ENCODE measurements at regions not wholly inside any gene's neighbourhood (a gene's known extent, or its start where the extent isn't known, plus 50 kb on each side); places are given as distances from the start of the nearest gene placed in this dataset.

GRCh38 chr13:76009267-76009890 is 373.2 kb downstream of the LMO7 start:
- no peak overlapping the region for H3K4me3 Mint-ChIP-seq
- H3K4me1 Mint-ChIP-seq, result no peaks in the 10 kb centered on the region
- no peaks in the 10 kb centered on the region for H3K27me3 Mint-ChIP-seq
- ATAC-seq (replicated peaks; ENCODE audit: extremely low read depth, poor library complexity, severe bottlenecking), result no peak
- H3K27ac Mint-ChIP-seq (ENCODE audit: low read depth), result no peak overlapping the region
- no peak for DNase-seq (ENCODE audit: low spot score in 2 of 2)
- no peaks in the 10 kb centered on the region for H3K9me3 Mint-ChIP-seq
- H3K36me3 Mint-ChIP-seq (ENCODE audit: insufficient read depth), result no peaks in the 10 kb centered on the region

GRCh38 chr13:76004416-76004815 is 368.3 kb downstream of the LMO7 start:
- no peaks in the 10 kb centered on the region for H3K9me3 Mint-ChIP-seq
- H3K4me1 Mint-ChIP-seq, result no peaks in the 10 kb centered on the region
- H3K27ac Mint-ChIP-seq (ENCODE audit: low read depth), result no peak overlapping the region
- ATAC-seq (replicated peaks; ENCODE audit: extremely low read depth, poor library complexity, severe bottlenecking), result no peak
- DNase-seq (ENCODE audit: low spot score in 2 of 2), result no peak
- H3K4me3 Mint-ChIP-seq, result no peak overlapping the region
- H3K27me3 Mint-ChIP-seq, result no peaks in the 10 kb centered on the region
- H3K36me3 Mint-ChIP-seq (ENCODE audit: insufficient read depth), result no peaks in the 10 kb centered on the region

GRCh38 chr13:76000131-76000530 is 364.0 kb downstream of the LMO7 start:
- H3K36me3 Mint-ChIP-seq (ENCODE audit: insufficient read depth), result no peaks in the 10 kb centered on the region
- no peak overlapping the region for H3K27ac Mint-ChIP-seq (ENCODE audit: low read depth)
- ATAC-seq (replicated peaks; ENCODE audit: extremely low read depth, poor library complexity, severe bottlenecking) (no peak), DNase-seq (ENCODE audit: low spot score in 2 of 2) (no peak)
- H3K4me3 Mint-ChIP-seq, result no peak overlapping the region
- H3K9me3 Mint-ChIP-seq, result no peaks in the 10 kb centered on the region
- H3K4me1 Mint-ChIP-seq, result no peaks in the 10 kb centered on the region
- H3K27me3 Mint-ChIP-seq, result peaks cover 9% of the 10 kb centered on the region

- no peak for ATAC-seq (replicated peaks; ENCODE audit: extremely low read depth, poor library complexity, severe bottlenecking)
- Mint-ChIP-seq H3K4me1 (no peaks in the 10 kb centered on the region), H3K27ac (ENCODE audit: low read depth) (no peak overlapping the region)
Measured at GRCh38 chr13:75996582-75996981, 360.5 kb downstream of the LMO7 start.

GRCh38 chr13:75995966-75996365 is 359.8 kb downstream of the LMO7 start:
- no peak overlapping the region for H3K4me3 Mint-ChIP-seq
- H3K27me3 Mint-ChIP-seq, result peaks cover 9% of the 10 kb centered on the region
- no peaks in the 10 kb centered on the region for H3K4me1 Mint-ChIP-seq
- ATAC-seq (replicated peaks; ENCODE audit: extremely low read depth, poor library complexity, severe bottlenecking) (no peak), DNase-seq (ENCODE audit: low spot score in 2 of 2) (no peak)
- no peaks in the 10 kb centered on the region for H3K36me3 Mint-ChIP-seq (ENCODE audit: insufficient read depth)
- no peaks in the 10 kb centered on the region for H3K9me3 Mint-ChIP-seq
- no peak overlapping the region for H3K27ac Mint-ChIP-seq (ENCODE audit: low read depth)

More at GRCh38 chr13:75996582-75996981, 360.5 kb downstream of the LMO7 start:
- no peak for DNase-seq (ENCODE audit: low spot score in 2 of 2)
- H3K4me3 Mint-ChIP-seq, result no peak overlapping the region
- H3K36me3 Mint-ChIP-seq (ENCODE audit: insufficient read depth), result no peaks in the 10 kb centered on the region
- peaks cover 9% of the 10 kb centered on the region for H3K27me3 Mint-ChIP-seq
- no peaks in the 10 kb centered on the region for H3K9me3 Mint-ChIP-seq

- H3K27ac Mint-ChIP-seq (ENCODE audit: low read depth), result no peak overlapping the region
- no peak for ATAC-seq (replicated peaks; ENCODE audit: extremely low read depth, poor library complexity, severe bottlenecking)
Measured at GRCh38 chr13:75993823-75994222, 357.7 kb downstream of the LMO7 start.

GRCh38 chr13:75993241-75993640 is 357.1 kb downstream of the LMO7 start:
- H3K27ac Mint-ChIP-seq (ENCODE audit: low read depth), result no peak overlapping the region
- ATAC-seq (replicated peaks; ENCODE audit: extremely low read depth, poor library complexity, severe bottlenecking), result no peak

More at GRCh38 chr13:75993823-75994222, 357.7 kb downstream of the LMO7 start:
- Mint-ChIP-seq H3K4me3 (no peak overlapping the region), H3K4me1 (no peaks in the 10 kb centered on the region), H3K27me3 (peaks cover 9% of the 10 kb centered on the region), H3K36me3 (ENCODE audit: insufficient read depth) (no peaks in the 10 kb centered on the region), H3K9me3 (no peaks in the 10 kb centered on the region)
- DNase-seq (ENCODE audit: low spot score in 2 of 2), result no peak

GRCh38 chr13:75986818-75987217 is 350.7 kb downstream of the LMO7 start:
- Mint-ChIP-seq H3K9me3 (peaks cover 4% of the 10 kb centered on the region), H3K27me3 (no peaks in the 10 kb centered on the region), H3K36me3 (ENCODE audit: insufficient read depth) (no peaks in the 10 kb centered on the region), H3K4me3 (no peak overlapping the region), H3K27ac (ENCODE audit: low read depth) (no peak overlapping the region), H3K4me1 (no peaks in the 10 kb centered on the region)
- DNase-seq (ENCODE audit: low spot score in 2 of 2) (no peak), ATAC-seq (replicated peaks; ENCODE audit: extremely low read depth, poor library complexity, severe bottlenecking) (no peak)

More at GRCh38 chr13:75993241-75993640, 357.1 kb downstream of the LMO7 start:
- H3K4me3 Mint-ChIP-seq, result no peak overlapping the region
- no peaks in the 10 kb centered on the region for H3K9me3 Mint-ChIP-seq
- no peaks in the 10 kb centered on the region for H3K4me1 Mint-ChIP-seq
- no peak for DNase-seq (ENCODE audit: low spot score in 2 of 2)
- no peaks in the 10 kb centered on the region for H3K36me3 Mint-ChIP-seq (ENCODE audit: insufficient read depth)
- H3K27me3 Mint-ChIP-seq, result peaks cover 9% of the 10 kb centered on the region

GRCh38 chr13:75985132-75985531 is 349.0 kb downstream of the LMO7 start:
- H3K36me3 Mint-ChIP-seq (ENCODE audit: insufficient read depth), result no peaks in the 10 kb centered on the region
- peaks cover 4% of the 10 kb centered on the region for H3K9me3 Mint-ChIP-seq
- ATAC-seq (replicated peaks; ENCODE audit: extremely low read depth, poor library complexity, severe bottlenecking) (no peak), DNase-seq (ENCODE audit: low spot score in 2 of 2) (no peak)
- no peak overlapping the region for H3K4me3 Mint-ChIP-seq
- H3K4me1 Mint-ChIP-seq, result no peaks in the 10 kb centered on the region
- no peaks in the 10 kb centered on the region for H3K27me3 Mint-ChIP-seq
- no peak overlapping the region for H3K27ac Mint-ChIP-seq (ENCODE audit: low read depth)

GRCh38 chr13:75978818-75979217 is 342.7 kb downstream of the LMO7 start:
- no peak for ATAC-seq (replicated peaks; ENCODE audit: extremely low read depth, poor library complexity, severe bottlenecking)
- Mint-ChIP-seq H3K4me1 (no peaks in the 10 kb centered on the region), H3K9me3 (no peaks in the 10 kb centered on the region), H3K4me3 (no peak overlapping the region), H3K36me3 (ENCODE audit: insufficient read depth) (no peaks in the 10 kb centered on the region), H3K27ac (ENCODE audit: low read depth) (no peak overlapping the region), H3K27me3 (no peaks in the 10 kb centered on the region)
- no peak for DNase-seq (ENCODE audit: low spot score in 2 of 2)

- DNase-seq (ENCODE audit: low spot score in 2 of 2) (no peak), ATAC-seq (replicated peaks; ENCODE audit: extremely low read depth, poor library complexity, severe bottlenecking) (no peak)
- no peaks in the 10 kb centered on the region for H3K27me3 Mint-ChIP-seq
- no peaks in the 10 kb centered on the region for H3K4me1 Mint-ChIP-seq
- H3K36me3 Mint-ChIP-seq (ENCODE audit: insufficient read depth), result no peaks in the 10 kb centered on the region
- H3K27ac Mint-ChIP-seq (ENCODE audit: low read depth), result no peak overlapping the region
- no peak overlapping the region for H3K4me3 Mint-ChIP-seq
- H3K9me3 Mint-ChIP-seq, result peaks cover 5% of the 10 kb centered on the region
Measured at GRCh38 chr13:75968103-75968838, 332.1 kb downstream of the LMO7 start.

- Mint-ChIP-seq H3K9me3 (peaks cover 5% of the 10 kb centered on the region), H3K4me3 (no peak overlapping the region), H3K4me1 (no peaks in the 10 kb centered on the region), H3K36me3 (ENCODE audit: insufficient read depth) (no peaks in the 10 kb centered on the region), H3K27ac (ENCODE audit: low read depth) (no peak overlapping the region), H3K27me3 (no peaks in the 10 kb centered on the region)
- ATAC-seq (replicated peaks; ENCODE audit: extremely low read depth, poor library complexity, severe bottlenecking), result no peak
- no peak for DNase-seq (ENCODE audit: low spot score in 2 of 2)
Measured at GRCh38 chr13:75963302-75963701, 327.2 kb downstream of the LMO7 start.

- Mint-ChIP-seq H3K27ac (ENCODE audit: low read depth) (no peak overlapping the region), H3K4me1 (no peaks in the 10 kb centered on the region), H3K27me3 (no peaks in the 10 kb centered on the region), H3K4me3 (no peak overlapping the region), H3K9me3 (peaks cover 5% of the 10 kb centered on the region), H3K36me3 (ENCODE audit: insufficient read depth) (no peaks in the 10 kb centered on the region)
- ATAC-seq (replicated peaks; ENCODE audit: extremely low read depth, poor library complexity, severe bottlenecking) (no peak), DNase-seq (ENCODE audit: low spot score in 2 of 2) (no peak)
Measured at GRCh38 chr13:75961911-75962310, 325.8 kb downstream of the LMO7 start.

Measured in central memory CD8-positive, alpha-beta T cell (primary cell).